HepG2 (cell line): ENCODE measurements at regions not wholly inside any gene's neighbourhood (a gene's known extent, or its start where the extent isn't known, plus 50 kb on each side); places are given as distances from the start of the nearest gene placed in this dataset.

Experiments
- CC2D1A ChIP-seq: sonication (generic); formaldehyde crosslinking; IDR thresholded peaks from 2 replicates; pipeline ENCODE4 v1.8.1; 2023; ENCODE audit warnings: mild to moderate bottlenecking, missing genetic modification reagents
- ETS1 ChIP-seq: sonication (generic); formaldehyde crosslinking; IDR thresholded peaks from 2 replicates; pipeline ENCODE4 v1.4.0; 2020; ENCODE audit warnings: missing genetic modification reagents
- ETV5 ChIP-seq: IDR thresholded peaks from 2 replicates; pipeline ENCODE4 v1.6.1; 2018; ENCODE audit warnings: missing biosample characterization, missing genetic modification reagents, inconsistent platforms, borderline replicate concordance
- HDAC1 ChIP-seq: sonication (generic); formaldehyde crosslinking; IDR thresholded peaks from 2 replicates; pipeline ENCODE4 v1.5.1; 2020; ENCODE audit warnings: mild to moderate bottlenecking, missing genetic modification reagents
- IKZF1 ChIP-seq: fragments of 450-650 bp; IDR thresholded peaks from 2 replicates; pipeline ENCODE4 v1.7.1; 2016
- KDM5A ChIP-seq: fragments of 200-600 bp; sonication (generic); IDR thresholded peaks from 2 replicates; pipeline ENCODE4 v1.7.0; 2018; ENCODE audit warnings: antibody characterized with exemption, mild to moderate bottlenecking, low read length, borderline replicate concordance
- KLF16 ChIP-seq, 2 experiments: sonication (generic) in 1 of 2; formaldehyde crosslinking in 1 of 2; IDR thresholded peaks; 2 replicates each; pipeline versions ENCODE4 v1.6.1 to v1.8.0; 2016 to 2023; ENCODE audit warnings: missing genetic modification reagents in 2 of 2, missing compliant biosample characterization in 1 of 2
- MBNL3 ChIP-seq: fragments of 250-450 bp; sonication (Bioruptor Pico); conservative IDR thresholded peaks from 2 replicates; pipeline ENCODE4 v1.8.0; 2022; ENCODE audit warnings: mild to moderate bottlenecking, inconsistent platforms
- MTF1 ChIP-seq: sonication (generic); formaldehyde crosslinking; IDR thresholded peaks from 2 replicates; pipeline ENCODE4 v1.5.0; 2020; ENCODE audit warnings: missing genetic modification reagents
- MYC ChIP-seq: sonication (generic); formaldehyde crosslinking; IDR thresholded peaks from 2 replicates; pipeline ENCODE4 v1.9.0; 2021; ENCODE audit warnings: missing genetic modification reagents, borderline replicate concordance
- NR2F2 ChIP-seq: IDR thresholded peaks from 2 replicates; pipeline ENCODE4 v1.6.1; 2012; ENCODE audit warnings: low read depth, inconsistent platforms, borderline replicate concordance
- SIN3A ChIP-seq: IDR thresholded peaks from 2 replicates; pipeline ENCODE4 v1.6.1; 2011; ENCODE audit warnings: low read depth, mild to moderate bottlenecking, control low read depth, low read length, borderline replicate concordance
- THAP8 ChIP-seq: sonication (generic); formaldehyde crosslinking; IDR thresholded peaks from 2 replicates; pipeline ENCODE4 v1.5.1; 2020; ENCODE audit warnings: missing genetic modification reagents, mild to moderate bottlenecking, borderline replicate concordance
- ZBTB38 ChIP-seq: sonication (generic); formaldehyde crosslinking; IDR thresholded peaks from 2 replicates; pipeline ENCODE4 v1.5.1; 2020; ENCODE audit warnings: mild to moderate bottlenecking, missing genetic modification reagents
- ZFP36L2 ChIP-seq: sonication (generic); formaldehyde crosslinking; IDR thresholded peaks from 2 replicates; pipeline ENCODE4 v1.4.0; 2020; ENCODE audit warnings: missing genetic modification reagents
- ZIK1 ChIP-seq: sonication (generic); formaldehyde crosslinking; IDR thresholded peaks from 2 replicates; pipeline ENCODE4 v1.5.0; 2020; ENCODE audit warnings: mild to moderate bottlenecking, low read depth, missing genetic modification reagents, borderline replicate concordance
- ZMYM2 ChIP-seq: sonication (generic); formaldehyde crosslinking; IDR thresholded peaks from 2 replicates; pipeline ENCODE4 v1.8.0; 2022; ENCODE audit warnings: mild to moderate bottlenecking, missing genetic modification reagents
- ZNF382 ChIP-seq: sonication (generic); formaldehyde crosslinking; IDR thresholded peaks from 2 replicates; pipeline ENCODE4 v1.5.0; 2020; ENCODE audit warnings: missing genetic modification reagents, mild to moderate bottlenecking, borderline replicate concordance
- ZNF549 ChIP-seq: sonication (generic); formaldehyde crosslinking; IDR thresholded peaks from 2 replicates; pipeline ENCODE4 v1.5.0; 2020; ENCODE audit warnings: missing genetic modification reagents
- ZNF589 ChIP-seq: sonication (generic); formaldehyde crosslinking; conservative IDR thresholded peaks from 2 replicates; pipeline ENCODE4 v1.8.0; 2022; ENCODE audit warnings: mild to moderate bottlenecking, moderate library complexity, missing genetic modification reagents
- ZNF605 ChIP-seq: sonication (generic); formaldehyde crosslinking; IDR thresholded peaks from 2 replicates; pipeline ENCODE4 v1.8.0; 2022; ENCODE audit warnings: mild to moderate bottlenecking, missing genetic modification reagents
- ZNF607 ChIP-seq: sonication (generic); formaldehyde crosslinking; IDR thresholded peaks from 2 replicates; pipeline ENCODE4 v1.5.1; 2020; ENCODE audit warnings: missing genetic modification reagents, mild to moderate bottlenecking, borderline replicate concordance
- ZNF629 ChIP-seq: sonication (generic); formaldehyde crosslinking; conservative IDR thresholded peaks from 2 replicates; pipeline ENCODE4 v1.5.0; 2020; ENCODE audit warnings: missing genetic modification reagents
- ZNF878 ChIP-seq: sonication (generic); formaldehyde crosslinking; IDR thresholded peaks from 2 replicates; pipeline ENCODE4 v1.8.1; 2023; ENCODE audit warnings: mild to moderate bottlenecking, missing genetic modification reagents, moderate library complexity
- ZSCAN5A ChIP-seq: sonication (generic); formaldehyde crosslinking; IDR thresholded peaks from 2 replicates; pipeline ENCODE4 v1.8.0; 2022; ENCODE audit warnings: mild to moderate bottlenecking, missing genetic modification reagents, borderline replicate concordance
- ZUFSP ChIP-seq: sonication (generic); formaldehyde crosslinking; IDR thresholded peaks from 2 replicates; pipeline ENCODE4 v1.9.0; 2021; ENCODE audit warnings: missing genetic modification reagents, mild to moderate bottlenecking, borderline replicate concordance

- peak; percentile 93; the same call in 1 of the 2 replicates for TF ChIP-seq ETS1 (CRISPR knock-in tag)
- TF ChIP-seq IKZF1 = no peak
- peak; percentile 53; the same call in 1 of the 2 replicates for TF ChIP-seq HDAC1 (CRISPR knock-in tag)
- TF ChIP-seq MYC (CRISPR knock-in tag) = peak; percentile 93
- TF ChIP-seq ETV5 (CRISPR knock-in tag) = peak; percentile 78
- peak; percentile 86 for TF ChIP-seq ZNF589 (CRISPR knock-in tag)
- TF ChIP-seq MBNL3 (CRISPR knock-in tag) = no peak
- TF ChIP-seq SIN3A = no peak
- peak; percentile 85; the same call in 1 of the 2 replicates for TF ChIP-seq ZSCAN5A
- TF ChIP-seq ZBTB38 (CRISPR knock-in tag) = peak; percentile 69
- no peak for TF ChIP-seq NR2F2
- TF ChIP-seq THAP8 (CRISPR knock-in tag) = no peak
- TF ChIP-seq ZNF549 (CRISPR knock-in tag) = no peak
- peak; percentile 91 for TF ChIP-seq ZNF605 (CRISPR knock-in tag)
- TF ChIP-seq ZMYM2 (CRISPR knock-in tag) = peak; percentile 73
- TF ChIP-seq CC2D1A (CRISPR knock-in tag) = 0 out of 2 replicates have a peak, but pooled peaks have one; percentile 86
- TF ChIP-seq ZIK1 (CRISPR knock-in tag) = peak; percentile 90; the same call in 1 of the 2 replicates
- no peak for TF ChIP-seq ZNF382
- peak; percentile 75 for TF ChIP-seq ZNF629
- 0 out of 2 replicates have a peak, but pooled peaks have one; percentile 70 for TF ChIP-seq ZFP36L2
- no peak for TF ChIP-seq ZUFSP
- peak; percentile 93 for TF ChIP-seq MTF1 (CRISPR knock-in tag)
- TF ChIP-seq ZNF878 (CRISPR knock-in tag) = peak; percentile 97
- TF ChIP-seq KDM5A = no peak
- TF ChIP-seq ZNF607 (CRISPR knock-in tag) = peak; percentile 96
- peak; percentile 70 to 98; a peak in 3 of 4 replicates for TF ChIP-seq KLF16 (CRISPR knock-in tag; IDR thresholded peaks at IDR 0.05)
These were observed 62.1 kb downstream of the C9orf50 start (continued) for GRCh38 chr9:129558551-129559505.
